Motor neuron (in vitro differentiated cells): ENCODE measurements at regions not wholly inside any gene's neighbourhood (a gene's known extent, or its start where the extent isn't known, plus 50 kb on each side); places are given as distances from the start of the nearest gene placed in this dataset.

Source experiments
- ATAC-seq, 8 experiments: fragments of 200-7000 bp; cut with Tn5 transposase; replicated peaks in 6 of 8; 2 replicates each; pipeline ENCODE4 v1.8.0; 2021; ENCODE audit warnings: mild to moderate bottlenecking in 8 of 8, moderate library complexity in 8 of 8
- H3K27ac ChIP-seq, 2 donors: fragments of 250-450 bp; sonication (Bioruptor Pico); 2 replicates each; pipeline ENCODE4 v1.9.0; 2021; ENCODE audit warnings: antibody characterized with exemption in 2 of 2, mild to moderate bottlenecking in 2 of 2, moderate library complexity in 1 of 2
- H3K4me1 ChIP-seq, 2 donors: fragments of 250-450 bp; sonication (Bioruptor Pico); replicated peaks in 1 of 2; 2 replicates each; pipeline ENCODE4 v1.6.1; 2021; ENCODE audit warnings: antibody characterized with exemption in 2 of 2, mild to moderate bottlenecking in 2 of 2, moderate library complexity in 1 of 2
- H3K4me3 ChIP-seq, 5 donors: fragments of 250-450 bp; sonication (Bioruptor Pico); 2 replicates each; pipeline ENCODE4 v1.9.0; 2021; ENCODE audit warnings: antibody characterized with exemption in 5 of 5, mild to moderate bottlenecking in 5 of 5, moderate library complexity in 4 of 5
- whole genome bisulfite sequencing, 10 experiments: fragments of 450-650 bp; shearing (Covaris generic); methylation state at CpG; one replicate each; pipeline ENCODE4 v1.0.0; 2022; 5-methylcytosine and 5-hydroxymethylcytosine counted together
- in situ Hi-C, 9 experiments: fragments of 400-800 bp; cut with MboI; loops; one replicate each; pipeline ENCODE4 v1.15.0; 2021; ENCODE audit warnings: low sequenced_read_pairs in 9 of 9, low pct_unique_long_range_greater_than_20kb in 2 of 9; ENCODE audit not compliant: unreplicated experiment in 9 of 9

DNA sequence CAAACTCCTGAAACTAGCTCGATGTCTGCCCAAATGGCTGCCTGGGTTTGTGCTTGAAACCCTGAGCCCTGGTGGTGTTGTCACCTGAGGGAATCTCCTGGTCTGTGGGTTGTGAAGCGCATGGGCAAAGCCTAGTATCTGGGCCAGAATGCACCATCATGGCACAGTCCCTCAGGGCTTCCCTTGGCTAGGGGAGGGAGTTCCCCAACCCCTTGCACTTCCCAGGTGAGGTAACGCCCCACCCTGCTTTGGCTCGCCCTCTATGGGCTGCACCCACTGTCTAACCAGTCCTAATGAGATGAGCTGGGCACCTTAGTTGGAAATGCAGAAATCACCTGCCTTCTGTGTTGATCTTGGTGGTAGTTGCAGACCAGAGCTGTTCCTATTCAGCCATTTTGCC, 152.9 kb upstream of the MAP3K7 start:
- no peaks in the 10 kb centered on the region for H3K4me1 ChIP-seq
- in situ Hi-C loops, result no loop called here
- no peak for ATAC-seq
- H3K27ac ChIP-seq, result no peak overlapping the region
- whole genome bisulfite sequencing, 10 experiments, result 0 to 100% (median 35%) methylated on average over 1 to 2 of the region's 4 CpGs; no CpG with 5 or more reads in 4 of the 10 experiments
- H3K4me3 ChIP-seq, result no peak overlapping the region

DNA sequence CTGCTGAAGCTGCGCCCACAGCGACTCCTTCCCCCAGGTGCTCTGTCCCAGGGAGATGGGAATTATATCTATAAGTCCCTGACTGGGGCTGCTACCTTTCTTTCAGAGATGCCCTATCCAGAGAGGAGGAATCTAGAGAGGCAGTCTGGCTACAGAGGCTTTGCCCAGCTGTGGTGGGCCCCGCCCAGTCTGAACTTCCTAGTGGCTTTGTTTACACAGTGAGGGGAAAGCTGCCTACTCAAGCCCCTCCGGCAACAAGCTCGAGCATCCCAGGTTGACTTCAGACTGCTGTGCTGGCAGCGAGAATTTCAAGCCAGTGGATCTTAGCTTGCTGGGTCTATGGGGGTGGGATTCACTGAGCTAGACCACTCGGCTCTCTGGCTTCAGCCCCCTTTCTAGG, 152.5 kb upstream of the MAP3K7 start:
- H3K4me1 ChIP-seq, result no peaks in the 10 kb centered on the region
- ATAC-seq, result no peak
- 0 to 94% (median 75%) methylated on average over 1 to 6 of the region's 7 CpGs; no CpG with 5 or more reads in 4 of the 10 experiments for WGBS, 10 experiments
- H3K4me3 ChIP-seq, result no peak overlapping the region
- H3K27ac ChIP-seq, result no peak overlapping the region
- in situ Hi-C loops, result no loop called here

DNA sequence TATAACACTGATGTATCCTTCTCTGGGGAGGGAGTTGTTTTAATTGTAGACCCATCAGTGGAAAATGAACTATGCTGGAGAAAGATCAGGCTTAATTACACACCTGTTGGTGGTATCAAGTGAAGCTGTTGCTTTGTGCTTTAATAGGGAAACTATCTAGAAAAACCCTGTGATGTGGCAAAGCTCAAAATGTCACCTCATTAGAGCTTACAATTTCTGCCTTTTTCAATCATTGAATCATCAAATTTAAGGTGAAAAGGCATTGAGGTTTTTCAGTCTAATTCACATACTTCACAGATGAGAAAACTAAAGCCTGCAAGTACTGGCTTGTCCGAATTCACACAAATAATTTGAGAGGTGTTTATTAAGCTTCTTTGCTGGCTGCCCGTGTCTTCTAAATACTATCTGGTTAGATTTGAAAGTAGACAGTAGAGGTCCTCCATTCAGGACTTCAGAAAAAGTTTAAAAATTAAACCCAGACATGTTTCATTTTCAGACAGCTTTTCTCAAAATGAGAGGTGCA, 143.3 kb upstream of the MAP3K7 start:
- 0 to 100% (median 88%) methylated on average over 1 to 2 of the region's 2 CpGs; no CpG with 5 or more reads in 1 of the 10 experiments for WGBS, 10 experiments

DNA sequence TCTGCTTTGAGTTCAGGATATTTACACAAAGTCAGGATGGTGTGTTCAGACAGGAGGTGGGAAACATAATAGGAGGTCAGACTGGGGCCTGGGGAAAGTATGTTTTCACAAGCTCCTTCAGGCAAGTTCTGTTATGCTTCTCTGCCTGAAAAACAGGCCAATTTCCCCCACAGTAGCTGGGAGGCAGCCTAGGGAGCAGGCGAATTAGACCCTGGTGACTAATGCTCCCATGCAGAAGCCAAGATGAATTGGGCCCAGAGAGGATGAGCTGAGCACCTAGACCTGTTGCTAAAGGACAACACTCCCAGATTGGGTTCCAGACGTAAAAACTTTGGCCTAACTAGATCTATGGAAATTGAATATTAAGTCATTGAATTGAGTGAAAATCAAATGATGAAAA, 142.2 kb upstream of the MAP3K7 start:
- in situ Hi-C loops, result no loop called here
- WGBS, 10 experiments, result 30 to 100% (median 100%) methylated on average over 1 to 2 of the region's 2 CpGs; no CpG with 5 or more reads in 5 of the 10 experiments
- ATAC-seq, result no peak

More for the DNA sequence above, 143.3 kb upstream of the MAP3K7 start:
- no peak for ATAC-seq
- in situ Hi-C loops, result no loop called here
- peaks cover 0 to 4% of the 10 kb centered on the region in 2 donors for H3K4me1 ChIP-seq
- no peak overlapping the region for H3K27ac ChIP-seq
- H3K4me3 ChIP-seq, result no peak overlapping the region

DNA sequence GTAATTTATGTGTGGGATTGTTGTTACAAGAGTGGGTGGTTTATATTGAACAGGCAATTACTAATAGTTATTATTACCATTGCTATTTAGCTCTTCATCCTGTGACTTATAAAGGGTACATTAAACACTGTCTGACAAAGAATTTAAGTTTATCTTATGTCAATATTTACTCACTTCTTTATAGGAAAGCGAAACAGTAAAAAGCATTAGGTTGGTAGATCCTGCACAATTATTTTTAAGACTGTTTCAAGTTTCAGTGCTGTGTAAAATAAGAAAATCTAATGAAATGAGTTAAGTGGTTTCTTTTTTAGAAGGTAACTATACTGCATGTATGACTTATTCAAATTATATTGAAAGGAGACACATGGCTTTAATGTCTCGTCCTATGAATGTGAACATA, 135.8 kb upstream of the MAP3K7 start:
- in situ Hi-C loops, result no loop called here
- H3K4me1 ChIP-seq, result peaks cover 0 to 4% of the 10 kb centered on the region in 2 donors
- no peak for ATAC-seq
- no peak overlapping the region for H3K27ac ChIP-seq
- 7 to 100% (median 95%) methylated on average over 1 to 2 of the region's 2 CpGs for WGBS, 10 experiments
- no peak overlapping the region for H3K4me3 ChIP-seq

More for the DNA sequence above, 142.2 kb upstream of the MAP3K7 start:
- H3K4me1 ChIP-seq, result peaks cover 0 to 4% of the 10 kb centered on the region in 2 donors
- H3K4me3 ChIP-seq, result no peak overlapping the region
- H3K27ac ChIP-seq, result no peak overlapping the region

DNA sequence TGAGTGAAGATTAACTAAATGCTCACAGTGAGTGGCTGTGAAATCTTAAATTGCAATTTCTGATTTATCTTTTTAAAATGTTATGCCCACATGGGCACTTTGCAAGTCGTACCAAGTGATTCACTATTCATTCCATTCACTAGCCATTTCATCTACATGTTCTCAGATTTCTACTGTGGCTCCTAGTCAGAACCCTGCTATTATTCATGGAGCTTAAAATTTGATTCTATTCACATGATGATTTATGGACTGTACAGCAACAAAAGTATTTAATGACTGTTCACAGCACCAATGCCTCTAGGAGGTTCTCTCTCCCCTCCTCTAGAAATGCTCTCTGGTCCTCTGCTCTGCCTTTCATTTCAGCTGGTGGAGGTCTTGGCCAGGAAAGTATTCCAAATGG, 133.5 kb upstream of the MAP3K7 start:
- in situ Hi-C loops, result no loop called here
- no peak overlapping the region for H3K27ac ChIP-seq
- H3K4me1 ChIP-seq, result peaks cover 0 to 4% of the 10 kb centered on the region in 2 donors
- no peak overlapping the region for H3K4me3 ChIP-seq
- ATAC-seq, result peak in 4 of 8 experiments; percentile 14 to 99 (median 80)
- WGBS, 10 experiments, result 0 to 60% (median 29%) methylated on average over 1 of the region's 1 CpG; no CpG with 5 or more reads in 2 of the 10 experiments

DNA sequence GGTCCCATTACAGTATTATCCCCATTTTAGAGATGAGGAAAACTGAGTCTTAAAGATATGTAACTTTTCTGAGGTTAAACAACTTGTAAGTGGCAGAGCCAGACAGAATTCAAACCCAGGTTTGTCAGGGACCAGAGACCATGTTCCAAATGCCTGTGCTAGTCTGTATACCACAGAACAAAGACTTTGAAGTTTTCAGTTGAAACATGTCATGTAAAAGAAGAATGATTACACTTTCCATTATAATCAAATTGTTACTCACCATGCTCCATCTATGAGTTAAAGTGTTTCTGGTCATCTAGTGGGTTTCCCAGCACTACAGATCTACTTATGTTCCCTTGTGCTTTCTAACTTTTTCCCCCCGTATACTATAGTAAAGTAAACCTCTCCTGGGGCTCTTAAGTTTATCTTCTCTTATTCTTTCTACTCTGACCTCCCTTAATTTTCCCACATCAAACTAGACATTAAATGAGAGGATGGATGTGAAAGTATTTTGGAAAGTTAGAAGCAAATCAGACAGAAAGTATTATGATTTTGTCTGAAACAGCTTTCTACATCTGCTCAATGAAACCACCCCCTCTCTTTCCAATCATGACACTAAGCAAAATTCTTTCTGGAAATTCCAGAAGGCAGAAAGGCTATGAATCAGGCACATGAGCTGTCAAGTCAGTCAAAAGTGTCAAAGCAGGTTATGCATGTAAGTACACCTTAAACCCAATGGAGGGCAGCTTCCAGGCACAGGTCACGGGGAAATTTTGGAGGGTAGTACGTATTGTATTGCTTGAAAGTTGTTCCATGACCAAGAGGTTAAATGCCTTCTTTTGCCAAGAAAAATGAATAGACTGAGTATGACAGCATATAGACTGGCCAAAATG, 132.7 kb upstream of the MAP3K7 start:
- in situ Hi-C loops, result no loop called here
- no peak overlapping the region for H3K27ac ChIP-seq
- no peak overlapping the region for H3K4me3 ChIP-seq
- H3K4me1 ChIP-seq, result peaks cover 0 to 4% of the 10 kb centered on the region in 2 donors
- WGBS, 10 experiments, result 0 to 96% (median 85%) methylated on average over 1 to 3 of the region's 3 CpGs; no CpG with 5 or more reads in 1 of the 10 experiments
- no peak for ATAC-seq

DNA sequence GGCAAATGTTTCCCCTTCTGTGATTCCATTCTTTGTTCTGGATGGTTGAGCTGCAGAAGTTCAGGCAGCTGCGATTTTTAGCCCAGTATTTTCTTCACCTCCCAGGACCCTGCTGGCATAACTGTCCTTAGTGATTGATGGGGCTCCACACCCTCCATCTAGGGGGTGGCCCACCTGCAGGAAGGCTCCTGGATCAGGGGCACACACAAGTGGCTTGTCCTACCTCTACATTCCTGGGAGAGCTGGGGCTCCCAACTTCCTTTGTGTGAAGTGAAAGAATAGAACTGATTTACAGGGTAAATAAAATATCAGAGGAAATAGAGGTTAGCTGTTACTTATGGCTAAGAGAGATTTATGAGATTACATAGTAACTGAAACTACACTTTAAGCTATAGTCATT, 129.5 kb upstream of the MAP3K7 start:
- H3K27ac ChIP-seq, result no peak overlapping the region
- WGBS, 10 experiments, result 0 to 38% (median 17%) methylated on average over 1 of the region's 1 CpG; no CpG with 5 or more reads in 5 of the 10 experiments
- peaks cover 0 to 4% of the 10 kb centered on the region in 2 donors for H3K4me1 ChIP-seq
- ATAC-seq, result no peak
- in situ Hi-C loops, result no loop called here
- no peak overlapping the region for H3K4me3 ChIP-seq

DNA sequence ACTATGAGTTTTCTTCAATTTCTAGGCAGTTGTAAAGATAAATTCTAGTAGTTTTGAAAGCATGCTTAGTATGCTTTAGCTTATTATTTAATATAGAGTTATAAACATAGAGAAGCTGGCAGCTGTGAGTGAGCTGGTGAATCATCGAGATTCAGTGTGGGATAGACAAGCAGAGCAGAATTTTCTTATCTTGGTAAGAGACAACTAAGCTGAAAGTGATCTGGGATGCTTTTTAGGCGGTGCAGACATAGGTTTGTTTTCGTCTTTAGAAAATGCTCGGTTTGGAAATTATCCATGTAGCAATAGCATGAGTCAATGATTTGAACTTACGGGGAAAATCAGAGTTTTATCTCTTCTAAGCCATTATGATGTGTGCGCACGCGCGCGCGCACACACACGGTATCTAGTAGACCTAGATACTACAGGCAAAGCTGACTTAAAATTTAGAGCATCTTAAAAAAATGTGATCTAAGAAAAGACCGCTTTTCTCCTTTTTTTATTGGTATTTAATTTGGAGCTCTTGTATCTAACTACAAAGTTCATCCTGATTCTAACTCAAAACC, 128.3 kb upstream of the MAP3K7 start:
- WGBS, 10 experiments, result 54 to 94% (median 86%) methylated on average over 6 to 13 of the region's 13 CpGs
- in situ Hi-C loops, result no loop called here
- no peak overlapping the region for H3K27ac ChIP-seq
- peaks cover 0 to 4% of the 10 kb centered on the region in 2 donors for H3K4me1 ChIP-seq
- H3K4me3 ChIP-seq, result no peak overlapping the region
- ATAC-seq, result no peak

DNA sequence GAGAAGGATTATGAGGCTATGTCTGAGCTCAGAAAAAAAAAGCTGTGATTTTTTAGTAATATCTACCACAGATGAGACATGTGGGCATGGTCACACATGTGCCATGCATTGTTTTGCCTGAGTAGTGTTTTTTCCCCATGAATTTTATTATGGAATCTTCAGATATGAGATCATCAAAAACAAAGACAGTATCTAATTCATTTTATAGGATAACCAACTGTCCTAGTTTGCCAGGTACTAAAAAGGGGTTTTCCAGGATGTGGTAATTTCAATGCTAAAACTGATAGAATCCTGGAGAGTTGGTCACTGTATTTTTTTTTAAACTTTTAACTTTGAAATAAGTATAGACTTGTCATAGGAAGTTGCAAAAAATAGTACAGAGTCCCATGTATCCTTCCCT, 127.4 kb upstream of the MAP3K7 start:
- ATAC-seq, result no peak
- in situ Hi-C loops, result no loop called here
- Histone ChIP-seq H3K4me1 (peaks cover 5 to 8% of the 10 kb centered on the region in 2 donors), H3K27ac (no peak overlapping the region), H3K4me3 (no peak overlapping the region)

DNA sequence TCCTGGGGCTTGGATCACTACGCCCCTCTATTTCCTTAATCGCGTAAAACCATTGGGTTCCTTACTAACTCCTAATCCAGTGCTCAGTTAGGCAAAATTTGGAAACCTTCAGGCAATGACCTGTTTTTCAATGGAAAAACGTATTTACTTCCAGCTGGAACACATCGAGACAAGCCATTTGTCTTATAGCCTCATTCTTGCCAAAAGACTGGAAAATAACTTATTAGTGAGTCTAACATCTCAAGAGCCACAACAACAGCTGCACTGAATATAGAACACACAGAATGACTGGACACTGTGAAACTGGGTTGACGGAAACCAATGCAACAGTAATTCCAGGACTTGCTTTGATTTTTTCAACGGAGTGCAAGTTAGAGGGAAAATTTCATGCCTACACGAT, 125.2 kb upstream of the MAP3K7 start:
- Histone ChIP-seq H3K27ac (no peak overlapping the region), H3K4me1 (peaks cover 27 to 28% of the 10 kb centered on the region in 2 donors), H3K4me3 (no peak overlapping the region)
- WGBS, 10 experiments, result 17 to 97% (median 87%) methylated on average over 2 to 8 of the region's 8 CpGs
- ATAC-seq, result no peak
- in situ Hi-C loops, result no loop called here

DNA sequence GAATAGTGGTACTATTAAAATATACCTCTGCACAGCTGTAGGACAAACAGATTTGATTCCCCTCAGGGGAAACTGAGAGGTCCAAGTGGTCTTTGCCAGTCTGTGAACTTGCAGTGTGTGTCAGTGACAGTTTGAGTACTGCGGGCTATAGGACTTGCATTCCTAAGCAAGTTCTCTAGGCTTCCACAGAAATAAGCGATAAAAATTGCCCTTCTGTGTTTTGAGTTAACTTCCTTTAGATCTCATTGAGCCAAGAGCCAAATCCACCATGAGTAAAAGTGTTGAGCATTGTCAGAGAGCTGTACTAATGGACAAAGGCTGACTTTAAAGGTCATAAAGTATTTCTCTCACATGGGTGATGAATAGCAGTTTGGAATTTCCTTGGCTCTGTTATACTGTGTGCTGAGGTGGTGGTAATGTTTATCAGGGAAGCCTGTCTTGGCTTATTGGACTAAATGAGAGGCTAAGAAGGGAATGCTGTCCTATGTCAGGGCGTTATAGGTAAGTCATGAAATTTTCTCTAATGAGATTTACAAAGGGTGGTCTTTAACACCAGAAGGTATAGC, 122.6 kb upstream of the MAP3K7 start:
- Histone ChIP-seq H3K4me1 (peaks cover 24 to 29% of the 10 kb centered on the region in 2 donors), H3K4me3 (no peak overlapping the region), H3K27ac (no peak overlapping the region)
- ATAC-seq, result peak in 1 of 8 experiments; percentile 68
- 0 to 100% (median 75%) methylated on average over 1 to 3 of the region's 3 CpGs; no CpG with 5 or more reads in 1 of the 10 experiments for WGBS, 10 experiments
- in situ Hi-C loops, result no loop called here

DNA sequence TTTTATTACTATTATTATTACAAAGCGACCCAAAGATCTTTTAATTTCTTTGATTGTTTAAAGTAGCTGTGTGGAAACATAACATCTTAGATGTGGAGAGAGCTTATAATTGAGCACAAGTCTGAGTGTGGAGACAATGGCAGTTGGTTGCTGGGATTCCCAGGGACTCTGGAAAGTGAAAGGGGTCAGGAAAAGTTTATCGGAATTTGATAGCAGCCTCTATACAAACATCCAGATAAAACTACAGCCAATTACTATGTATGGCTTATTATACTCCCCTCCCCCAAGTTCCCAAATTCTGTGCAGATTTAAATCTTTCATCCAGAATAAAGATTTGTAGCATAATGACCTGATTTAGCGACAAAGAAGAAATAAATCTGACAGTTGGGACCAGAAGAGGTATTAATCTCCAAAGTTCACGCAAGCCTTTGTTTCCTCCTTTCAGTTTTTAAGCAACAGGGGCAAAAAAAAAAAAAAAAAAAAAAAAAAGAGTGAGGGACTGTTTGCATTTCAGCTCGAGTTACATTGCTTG, 121.4 kb upstream of the MAP3K7 start:
- peak in 2 of 8 experiments; percentile 32 to 35 for ATAC-seq
- H3K27ac ChIP-seq, result no peak overlapping the region
- no peak overlapping the region for H3K4me3 ChIP-seq
- WGBS, 10 experiments, result 12 to 74% (median 37%) methylated on average over 2 to 5 of the region's 5 CpGs
- in situ Hi-C loops, result no loop called here
- peaks cover 24 to 29% of the 10 kb centered on the region in 2 donors for H3K4me1 ChIP-seq
